ENCODE measurements at regions not wholly inside any gene's neighbourhood (a gene's known extent, or its start where the extent isn't known, plus 50 kb on each side); places are given as distances from the start of the nearest gene placed in this dataset.
"Not testable (repeated sequence)": the region's sequence is repeated elsewhere in the genome, so short reads cannot be mapped to it uniquely, and the experiment has no call there.

- no peaks in the 10 kb centered on the region for H3K36me3 Mint-ChIP-seq (ENCODE audit: low read depth)
- CTCF ChIA-PET = no interaction called here
These were observed 362.7 kb downstream of the DMRTA1 start for GRCh38 chr9:22809371-22809770.

DNA sequence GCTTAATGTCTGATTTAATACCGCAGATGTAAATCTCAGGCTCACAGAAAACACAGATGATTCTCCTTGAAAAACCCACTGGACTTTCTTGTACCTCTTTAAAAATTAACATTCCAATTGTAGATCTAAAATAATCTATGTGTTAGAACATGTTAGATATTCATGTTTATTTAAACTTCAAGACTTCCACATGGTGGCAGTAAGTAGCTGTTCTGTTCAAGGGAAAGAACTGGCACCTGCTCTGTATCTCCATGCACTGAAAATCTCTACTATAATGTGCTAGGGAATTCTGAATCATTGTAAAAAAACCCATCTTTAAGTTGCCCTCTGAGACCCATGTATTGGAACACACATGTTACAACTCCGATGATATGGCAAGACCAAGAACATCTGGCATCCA, 366.9 kb downstream of the DMRTA1 start:
- ChIA-PET CTCF (no interaction called here), POLR2A (no interaction called here)
- no peaks in the 10 kb centered on the region for H3K36me3 Mint-ChIP-seq (ENCODE audit: low read depth)
- H3K4me1 Mint-ChIP-seq = no peaks in the 10 kb centered on the region
- no peak overlapping the region for H3K4me3 Mint-ChIP-seq
- DNase-seq = no peak
- H3K9me3 Mint-ChIP-seq = no peaks in the 10 kb centered on the region
- no peak overlapping the region for H3K27ac Mint-ChIP-seq
- no peaks in the 10 kb centered on the region for H3K27me3 Mint-ChIP-seq

More at GRCh38 chr9:22809371-22809770, 362.7 kb downstream of the DMRTA1 start:
- no peak overlapping the region for H3K4me3 Mint-ChIP-seq
- DNase-seq = no peak
- no peaks in the 10 kb centered on the region for H3K27me3 Mint-ChIP-seq
- H3K9me3 Mint-ChIP-seq = no peaks in the 10 kb centered on the region
- no peak overlapping the region for H3K27ac Mint-ChIP-seq
- POLR2A ChIA-PET = no interaction called here
- H3K4me1 Mint-ChIP-seq = no peaks in the 10 kb centered on the region

DNA sequence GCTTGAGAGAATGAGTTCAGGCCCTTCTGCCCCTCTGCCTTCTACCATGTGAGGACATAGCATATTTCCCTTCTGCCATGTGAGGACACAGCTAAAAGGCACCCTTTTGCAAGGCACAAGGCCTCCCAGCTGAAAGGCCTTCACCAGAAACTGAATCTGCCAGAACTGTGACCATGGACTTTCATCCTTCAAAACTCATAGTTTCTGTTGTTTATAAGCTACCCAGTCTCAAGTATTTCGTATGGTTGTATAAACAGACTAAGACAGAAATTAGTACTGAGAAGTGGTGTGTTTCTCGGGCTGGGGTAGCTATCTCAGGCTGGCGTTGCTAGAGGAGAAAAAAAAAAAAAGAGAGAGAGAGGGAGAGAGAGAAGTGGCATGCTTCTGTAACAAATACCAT, 368.6 kb downstream of the DMRTA1 start:
- ChIA-PET CTCF (no interaction called here), POLR2A (no interaction called here)
- H3K27ac Mint-ChIP-seq = no peak overlapping the region
- DNase-seq = no peak
- no peaks in the 10 kb centered on the region for H3K9me3 Mint-ChIP-seq
- no peaks in the 10 kb centered on the region for H3K36me3 Mint-ChIP-seq (ENCODE audit: low read depth)
- H3K4me3 Mint-ChIP-seq = no peak overlapping the region
- no peaks in the 10 kb centered on the region for H3K4me1 Mint-ChIP-seq
- no peaks in the 10 kb centered on the region for H3K27me3 Mint-ChIP-seq

- CTCF ChIA-PET = no interaction called here
- Mint-ChIP-seq H3K4me1 (no peaks in the 10 kb centered on the region), H3K9me3 (peaks cover 2% of the 10 kb centered on the region), H3K36me3 (ENCODE audit: low read depth) (no peaks in the 10 kb centered on the region), H3K27me3 (no peaks in the 10 kb centered on the region), H3K4me3 (no peak overlapping the region), H3K27ac (no peak overlapping the region)
- POLR2A ChIA-PET = no interaction called here
- no peak for DNase-seq
These were observed 370.6 kb downstream of the DMRTA1 start for GRCh38 chr9:22817181-22817580.

DNA sequence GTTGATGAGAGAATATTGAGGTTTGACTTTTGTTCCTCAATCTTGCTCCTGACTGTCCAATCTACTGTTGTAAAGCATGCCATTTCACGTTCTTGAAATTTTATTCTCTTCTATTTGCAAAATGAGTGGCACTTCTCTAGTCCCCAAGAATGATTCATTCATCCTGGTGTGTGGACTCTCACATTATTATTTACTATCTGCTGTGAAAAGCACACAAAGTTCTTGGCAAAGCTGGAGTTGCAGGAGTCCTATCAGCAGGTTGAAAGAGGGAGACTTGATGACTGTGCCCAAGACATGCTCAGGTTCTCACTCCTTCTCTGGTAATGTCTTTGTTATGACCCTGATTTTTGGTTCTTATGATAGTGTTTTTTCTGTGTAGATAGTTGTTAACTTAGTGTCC, 382.6 kb downstream of the DMRTA1 start:
- CTCF ChIA-PET = no interaction called here
- Mint-ChIP-seq H3K36me3 (ENCODE audit: low read depth) (no peaks in the 10 kb centered on the region), H3K4me1 (no peaks in the 10 kb centered on the region), H3K9me3 (peaks cover 9% of the 10 kb centered on the region), H3K4me3 (no peak overlapping the region), H3K27ac (no peak overlapping the region), H3K27me3 (no peaks in the 10 kb centered on the region)
- DNase-seq = no peak
- POLR2A ChIA-PET = no interaction called here

DNA sequence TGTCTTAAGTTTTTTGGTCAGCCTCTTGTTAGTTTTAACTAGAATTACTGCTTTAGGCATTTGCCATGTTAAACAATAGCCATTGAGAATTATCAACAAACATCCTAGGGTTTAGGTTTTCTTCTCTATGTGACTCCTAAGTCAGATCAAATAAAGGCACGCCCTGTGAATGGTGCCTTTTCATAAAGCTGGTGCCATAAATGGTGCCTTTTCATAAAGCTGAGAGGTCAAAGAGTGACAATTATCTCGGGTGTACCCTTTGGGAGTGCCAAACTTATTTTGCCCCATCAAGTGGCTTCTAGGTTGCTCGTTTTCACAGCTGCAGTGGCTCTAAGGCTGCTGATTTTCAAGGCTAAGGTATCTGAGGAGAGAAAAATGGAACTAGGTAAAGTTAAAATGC, 391.6 kb downstream of the DMRTA1 start:
- no peaks in the 10 kb centered on the region for H3K36me3 Mint-ChIP-seq (ENCODE audit: low read depth)
- no peak for DNase-seq
- ChIA-PET POLR2A (no interaction called here), CTCF (interaction anchor here (0.5 kb wide), 1 partner anchor 117 kb away, joined by 3 read pairs; no protein-coding TSS in a partner anchor)
- no peak overlapping the region for H3K4me3 Mint-ChIP-seq
- H3K9me3 Mint-ChIP-seq = peaks cover 9% of the 10 kb centered on the region
- H3K4me1 Mint-ChIP-seq = no peaks in the 10 kb centered on the region
- no peak overlapping the region for H3K27ac Mint-ChIP-seq
- no peaks in the 10 kb centered on the region for H3K27me3 Mint-ChIP-seq

- ChIA-PET POLR2A (no interaction called here), CTCF (no interaction called here)
- Mint-ChIP-seq H3K36me3 (ENCODE audit: low read depth) (no peaks in the 10 kb centered on the region), H3K4me1 (no peaks in the 10 kb centered on the region), H3K9me3 (peaks cover 19% of the 10 kb centered on the region), H3K27me3 (no peaks in the 10 kb centered on the region), H3K27ac (no peak overlapping the region), H3K4me3 (no peak overlapping the region)
- DNase-seq = no peak
These were observed 394.0 kb downstream of the DMRTA1 start for GRCh38 chr9:22840641-22841040.

- H3K9me3 Mint-ChIP-seq = peaks cover 38% of the 10 kb centered on the region
- H3K4me1 Mint-ChIP-seq; POLR2A ChIA-PET; CTCF ChIA-PET; H3K27me3 Mint-ChIP-seq; DNase-seq; H3K27ac Mint-ChIP-seq; H3K4me3 Mint-ChIP-seq; H3K36me3 Mint-ChIP-seq (ENCODE audit: low read depth): not testable (repeated sequence)
These were observed 398.6 kb downstream of the DMRTA1 start for GRCh38 chr9:22845243-22845642.

DNA sequence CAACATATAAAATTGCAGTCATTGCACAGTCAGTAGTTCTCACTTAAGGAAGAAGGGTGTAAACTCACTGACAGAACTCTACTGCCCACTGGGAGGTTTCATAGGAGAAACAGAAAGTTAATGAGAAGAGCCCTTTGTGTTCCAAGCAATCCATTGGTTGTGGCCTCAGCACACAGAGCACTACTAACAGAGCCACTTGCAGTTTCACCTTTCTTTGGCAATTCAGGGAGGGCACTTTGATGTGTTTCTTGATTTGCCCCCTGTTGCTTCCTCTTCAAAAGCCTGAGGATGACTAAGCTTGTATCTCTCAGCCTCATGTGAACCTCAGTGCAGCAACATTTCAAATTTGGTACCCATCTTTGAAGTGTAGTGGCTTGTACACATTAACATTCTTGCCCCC, 409.4 kb downstream of the DMRTA1 start:
- no peak overlapping the region for H3K4me3 Mint-ChIP-seq
- peaks cover 12% of the 10 kb centered on the region for H3K9me3 Mint-ChIP-seq
- no peaks in the 10 kb centered on the region for H3K4me1 Mint-ChIP-seq
- H3K36me3 Mint-ChIP-seq (ENCODE audit: low read depth) = no peaks in the 10 kb centered on the region
- POLR2A ChIA-PET = no interaction called here
- no peak for DNase-seq
- CTCF ChIA-PET = no interaction called here
- H3K27me3 Mint-ChIP-seq = no peaks in the 10 kb centered on the region
- no peak overlapping the region for H3K27ac Mint-ChIP-seq

DNA sequence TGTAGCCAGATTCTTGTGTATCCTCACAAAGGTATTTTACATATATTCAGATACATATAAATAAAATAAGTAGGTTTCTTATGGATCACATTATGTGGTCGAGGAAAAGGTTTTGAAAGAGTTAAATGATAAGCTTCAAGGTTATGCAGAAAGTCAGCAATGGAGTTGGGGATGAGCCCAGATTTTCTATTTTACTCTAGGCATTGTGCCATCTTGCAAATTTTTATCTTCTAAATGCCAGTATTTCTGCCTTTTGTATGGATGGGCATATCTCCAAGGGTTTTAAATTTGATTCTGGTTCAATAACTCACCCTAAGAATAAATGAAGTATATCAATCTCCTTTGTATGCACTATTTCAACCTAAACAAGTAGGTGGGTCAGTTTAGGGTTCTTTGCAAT, 410.7 kb downstream of the DMRTA1 start:
- Mint-ChIP-seq H3K4me3 (no peak overlapping the region), H3K4me1 (no peaks in the 10 kb centered on the region), H3K27ac (no peak overlapping the region), H3K36me3 (ENCODE audit: low read depth) (no peaks in the 10 kb centered on the region), H3K9me3 (peaks cover 10% of the 10 kb centered on the region), H3K27me3 (no peaks in the 10 kb centered on the region)
- no peak for DNase-seq
- POLR2A ChIA-PET = no interaction called here
- CTCF ChIA-PET = no interaction called here

GRCh38 chr9:22863106-22863505, 416.5 kb downstream of the DMRTA1 start:
- Mint-ChIP-seq H3K27me3 (no peaks in the 10 kb centered on the region), H3K4me3 (no peak overlapping the region), H3K27ac (no peak overlapping the region), H3K36me3 (ENCODE audit: low read depth) (no peaks in the 10 kb centered on the region), H3K4me1 (no peaks in the 10 kb centered on the region), H3K9me3 (peaks cover 15% of the 10 kb centered on the region)
- CTCF ChIA-PET = no interaction called here
- DNase-seq = no peak
- POLR2A ChIA-PET = no interaction called here

DNA sequence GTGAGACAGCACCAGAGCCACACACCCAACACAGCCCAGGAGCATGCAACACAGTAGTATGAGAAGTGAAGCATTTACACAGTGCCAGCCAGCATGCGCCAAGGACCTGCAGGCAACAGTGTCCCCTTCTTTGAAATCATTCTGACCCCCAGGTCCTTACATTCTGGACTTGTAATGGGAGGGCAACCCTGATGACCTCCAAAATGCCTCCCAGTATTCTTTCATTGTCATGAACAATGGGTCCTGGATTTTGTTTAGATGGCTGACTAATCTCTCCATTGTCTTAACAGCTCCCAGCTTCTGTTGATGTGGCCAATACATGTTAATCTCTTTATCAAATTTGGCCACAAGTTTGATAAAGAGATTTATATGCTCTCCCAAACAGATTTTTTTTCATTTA, 417.1 kb downstream of the DMRTA1 start:
- H3K36me3 Mint-ChIP-seq (ENCODE audit: low read depth) = no peaks in the 10 kb centered on the region
- H3K9me3 Mint-ChIP-seq = peaks cover 15% of the 10 kb centered on the region
- ChIA-PET POLR2A (no interaction called here), CTCF (no interaction called here)
- H3K4me3 Mint-ChIP-seq = no peak overlapping the region
- no peaks in the 10 kb centered on the region for H3K27me3 Mint-ChIP-seq
- no peak for DNase-seq
- H3K4me1 Mint-ChIP-seq = no peaks in the 10 kb centered on the region
- no peak overlapping the region for H3K27ac Mint-ChIP-seq

GRCh38 chr9:22893196-22893843, 446.7 kb downstream of the DMRTA1 start:
- no peak overlapping the region for H3K4me3 Mint-ChIP-seq
- DNase-seq = no peak
- CTCF ChIA-PET = no interaction called here
- H3K9me3 Mint-ChIP-seq = no peaks in the 10 kb centered on the region
- H3K4me1 Mint-ChIP-seq = no peaks in the 10 kb centered on the region
- H3K27ac Mint-ChIP-seq = no peak overlapping the region
- POLR2A ChIA-PET = no interaction called here
- no peaks in the 10 kb centered on the region for H3K27me3 Mint-ChIP-seq
- H3K36me3 Mint-ChIP-seq (ENCODE audit: low read depth) = no peaks in the 10 kb centered on the region

DNA sequence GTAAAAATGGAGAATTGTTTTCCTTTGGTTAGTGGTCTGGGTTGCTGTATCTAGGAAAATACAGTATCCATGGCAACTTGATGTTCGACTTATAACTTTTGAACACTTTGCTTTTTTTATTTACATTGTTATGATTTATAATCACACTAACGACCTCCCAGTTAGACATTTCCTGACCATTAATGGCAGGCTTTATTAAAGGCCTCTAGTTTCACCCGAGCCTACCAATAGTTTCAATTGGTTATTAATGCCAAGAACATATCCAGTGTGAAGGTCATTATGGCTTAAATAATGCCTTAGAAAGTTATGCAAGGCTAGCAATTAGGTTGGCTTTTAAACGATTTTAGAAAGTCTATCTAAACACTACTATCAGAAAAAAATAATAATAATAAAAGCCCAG, 452.0 kb downstream of the DMRTA1 start:
- Mint-ChIP-seq H3K27me3 (no peaks in the 10 kb centered on the region), H3K4me1 (no peaks in the 10 kb centered on the region), H3K27ac (no peak overlapping the region), H3K36me3 (ENCODE audit: low read depth) (no peaks in the 10 kb centered on the region), H3K9me3 (peaks cover 8% of the 10 kb centered on the region), H3K4me3 (no peak overlapping the region)
- ChIA-PET CTCF (interaction anchor here (0.6 kb wide), 1 partner anchor 17 kb away, joined by 3 read pairs; no protein-coding TSS in a partner anchor), POLR2A (no interaction called here)
- no peak for DNase-seq
